Neural cell (in vitro differentiated cells): ENCODE measurements at regions not wholly inside any gene's neighbourhood (a gene's known extent, or its start where the extent isn't known, plus 50 kb on each side); places are given as distances from the start of the nearest gene placed in this dataset.

ENCODE experiments used
- H2AFZ ChIP-seq: fragments of 200-600, 300-800 bp; sonication (generic), shearing (Covaris generic); 2 replicates; pipeline ENCODE4 v1.6.0; 2014; ENCODE audit warnings: low read depth, mild to moderate bottlenecking, antibody characterized with exemption, low read length, moderate library complexity
- H3F3A ChIP-seq: fragments of 200-600 bp; shearing (Covaris generic); 2 replicates; pipeline ENCODE4 v1.6.1; 2016; ENCODE audit warnings: mild to moderate bottlenecking, moderate library complexity, mixed read lengths, antibody characterized with exemption, low read length; ENCODE audit not compliant: insufficient read depth, poor library complexity, severe bottlenecking
- H3K27ac ChIP-seq: fragments of 200-600, 300-800 bp; sonication (generic), shearing (Covaris generic); 2 replicates; pipeline ENCODE4 v1.5.1; 2014; ENCODE audit warnings: mild to moderate bottlenecking, low read length, moderate library complexity
- H3K27me3 ChIP-seq: fragments of 300-800, 200-600 bp; sonication (generic), shearing (Covaris generic); 2 replicates; pipeline ENCODE4 v1.6.0; 2014; ENCODE audit warnings: mild to moderate bottlenecking, low read depth, low read length, moderate library complexity; ENCODE audit not compliant: insufficient read depth
- H3K36me3 ChIP-seq: fragments of 300-800, 200-600 bp; sonication (generic), shearing (Covaris generic); 2 replicates; pipeline ENCODE4 v1.5.1; 2014; ENCODE audit warnings: mild to moderate bottlenecking, antibody characterized with exemption, low read length, moderate library complexity; ENCODE audit not compliant: insufficient read depth
- H3K4me2 ChIP-seq: fragments of 300-800, 200-600 bp; sonication (generic), shearing (Covaris generic); 2 replicates; pipeline ENCODE4 v1.6.0; 2014; ENCODE audit warnings: mild to moderate bottlenecking, low read length
- H3K4me3 ChIP-seq: fragments of 300-800, 200-600 bp; sonication (generic), shearing (Covaris generic); 2 replicates; pipeline ENCODE4 v1.5.1; 2014; ENCODE audit warnings: mild to moderate bottlenecking, low read length, moderate library complexity
- H3K79me2 ChIP-seq: fragments of 200-600 bp; shearing (Covaris generic); replicated peaks from 2 replicates; pipeline ENCODE4 v1.6.0; 2014; ENCODE audit warnings: mild to moderate bottlenecking, low read length, moderate library complexity; ENCODE audit not compliant: insufficient read depth
- H3K9ac ChIP-seq: fragments of 300-800, 200-600 bp; sonication (generic), shearing (Covaris generic); 2 replicates; pipeline ENCODE4 v1.6.1; 2016; ENCODE audit warnings: mild to moderate bottlenecking, low read length, mixed read lengths
- H3K9me2 ChIP-seq: fragments of 200-600 bp; shearing (Covaris generic); 2 replicates; pipeline ENCODE4 v1.6.1; 2016; ENCODE audit warnings: mild to moderate bottlenecking, low read length, mixed read lengths; ENCODE audit not compliant: insufficient read depth
- H3K9me3 ChIP-seq: fragments of 200-600, 300-800 bp; sonication (generic), shearing (Covaris generic); 2 replicates; pipeline ENCODE4 v1.6.1; 2016; ENCODE audit warnings: mild to moderate bottlenecking, mixed run types, low read length, moderate library complexity, mixed read lengths
- H4K20me1 ChIP-seq: fragments of 200-600 bp; shearing (Covaris generic); 2 replicates; pipeline ENCODE4 v1.6.1; 2016; ENCODE audit warnings: mild to moderate bottlenecking, mixed run types; ENCODE audit not compliant: insufficient read depth
- CTCF ChIP-seq: fragments of 450-650 bp; IDR thresholded peaks from 2 replicates; pipeline ENCODE4 v1.5.1; 2014; ENCODE audit warnings: antibody characterized with exemption, mild to moderate bottlenecking, moderate library complexity; ENCODE audit not compliant: poor library complexity, severe bottlenecking
- EP300 ChIP-seq: fragments of 450-650 bp; conservative IDR thresholded peaks from 2 replicates; pipeline ENCODE4 v1.6.1; 2014; ENCODE audit warnings: antibody characterized with exemption, mild to moderate bottlenecking, moderate library complexity; ENCODE audit not compliant: poor library complexity, severe bottlenecking
- EZH2 ChIP-seq: fragments of 200-600, 300-800 bp; shearing (Covaris generic), sonication (generic); IDR thresholded peaks from 2 replicates; pipeline ENCODE4 v1.6.1; 2014; ENCODE audit warnings: antibody characterized with exemption, low read length, borderline replicate concordance, mild to moderate bottlenecking; ENCODE audit not compliant: insufficient read depth, poor library complexity, severe bottlenecking
- MXI1 ChIP-seq: fragments of 450-650 bp; conservative IDR thresholded peaks from 2 replicates; pipeline ENCODE4 v1.6.1; 2014; ENCODE audit warnings: antibody characterized with exemption, mild to moderate bottlenecking; ENCODE audit not compliant: poor library complexity, severe bottlenecking
- POLR2AphosphoS5 ChIP-seq: IDR thresholded peaks from 2 replicates; pipeline ENCODE4 v1.6.1; 2012
- RAD21 ChIP-seq: fragments of 450-650 bp; conservative IDR thresholded peaks from 2 replicates; pipeline ENCODE4 v1.6.1; 2014; ENCODE audit warnings: antibody characterized with exemption, mild to moderate bottlenecking, moderate library complexity
- REST ChIP-seq: IDR thresholded peaks from 2 replicates; pipeline ENCODE4 v1.6.1; 2012; ENCODE audit warnings: borderline replicate concordance
- SMC3 ChIP-seq: fragments of 450-650 bp; conservative IDR thresholded peaks from 2 replicates; pipeline ENCODE4 v1.6.1; 2014; ENCODE audit warnings: antibody characterized with exemption, mild to moderate bottlenecking, moderate library complexity; ENCODE audit not compliant: poor library complexity
- TAF1 ChIP-seq: IDR thresholded peaks from 2 replicates; pipeline ENCODE4 v1.6.1; 2012; ENCODE audit warnings: low read depth

- H3K9me3 ChIP-seq, result no peaks in the 10 kb centered on the region
- H3K79me2 ChIP-seq, result no peaks in the 10 kb centered on the region
- H3K36me3 ChIP-seq, result no peaks in the 10 kb centered on the region
- no peak overlapping the region for H3K27ac ChIP-seq
- H3F3A ChIP-seq, result no peaks in the 10 kb centered on the region
- TF ChIP-seq MXI1, result no peak
- TF ChIP-seq CTCF, result no peak
- TF ChIP-seq POLR2AphosphoS5, result no peak
- no peak for TF ChIP-seq EZH2
- TF ChIP-seq RAD21, result no peak
- no peak for TF ChIP-seq EP300
- no peak for TF ChIP-seq REST
- no peak for TF ChIP-seq TAF1
- no peak for TF ChIP-seq SMC3
- H3K4me2 ChIP-seq, result no peak overlapping the region
- H3K9me2 ChIP-seq, result no peaks in the 10 kb centered on the region
- no peak overlapping the region for H3K4me3 ChIP-seq
- no peaks in the 10 kb centered on the region for H4K20me1 ChIP-seq
- no peak overlapping the region for H3K9ac ChIP-seq
- no peaks in the 10 kb centered on the region for H3K27me3 ChIP-seq
- H2AFZ ChIP-seq, result no peak overlapping the region
Measured at GRCh38 chr7:46153951-46154787, 233.1 kb upstream of the IGFBP3 start.

- Histone ChIP-seq H3K9me2 (no peaks in the 10 kb centered on the region), H3F3A (no peaks in the 10 kb centered on the region), H3K9me3 (no peaks in the 10 kb centered on the region), H3K4me2 (no peak overlapping the region), H3K4me3 (no peak overlapping the region), H3K36me3 (no peaks in the 10 kb centered on the region), H2AFZ (no peak overlapping the region), H3K9ac (no peak overlapping the region), H3K27ac (no peak overlapping the region), H3K79me2 (no peaks in the 10 kb centered on the region), H4K20me1 (no peaks in the 10 kb centered on the region), H3K27me3 (no peaks in the 10 kb centered on the region)
- TF ChIP-seq SMC3, result no peak
Measured at GRCh38 chr7:46153583-46153950, 232.5 kb upstream of the IGFBP3 start.
